Effector memory CD8-positive, alpha-beta T cell (primary cell): ENCODE measurements at regions not wholly inside any gene's neighbourhood (a gene's known extent, or its start where the extent isn't known, plus 50 kb on each side); places are given as distances from the start of the nearest gene placed in this dataset.
A peak's percentile ranks its signal among the peaks of the same experiment; 100 is the strongest.

ENCODE experiments used
- ATAC-seq: fragments of 150-1000 bp; cut with Tn5 transposase; replicated peaks from 2 replicates; pipeline ENCODE4 v1.10.0; 2021; ENCODE audit warnings: mild to moderate bottlenecking, moderate library complexity
- DNase-seq, 3 experiments: peaks; one replicate each; pipeline ENCODE4 v3.0.0; 2021
- H3K27ac Mint-ChIP-seq, 2 donors: one replicate each; pipeline ENCODE4 v1.8.0; 2022; ENCODE audit warnings: mild to moderate bottlenecking in 2 of 2, mixed read lengths in 2 of 2, moderate library complexity in 2 of 2
- H3K27me3 Mint-ChIP-seq, 2 donors: one replicate each; pipeline ENCODE4 v1.8.0; 2022; ENCODE audit warnings: mixed read lengths in 2 of 2
- H3K36me3 Mint-ChIP-seq: one replicate; pipeline ENCODE4 v1.8.0; 2022; ENCODE audit warnings: mild to moderate bottlenecking, moderate library complexity, mixed read lengths; ENCODE audit not compliant: insufficient read depth
- H3K4me1 Mint-ChIP-seq, 2 donors: one replicate each; pipeline ENCODE4 v1.8.0; 2022; ENCODE audit warnings: low read depth in 2 of 2, mixed read lengths in 2 of 2
- H3K4me3 Mint-ChIP-seq, 2 donors: one replicate each; pipeline ENCODE4 v1.8.0; 2022; ENCODE audit warnings: mild to moderate bottlenecking in 2 of 2, mixed read lengths in 2 of 2, moderate library complexity in 2 of 2
- H3K9me3 Mint-ChIP-seq, 2 donors: one replicate each; pipeline ENCODE4 v1.8.0; 2022; ENCODE audit warnings: mixed read lengths in 2 of 2

DNA sequence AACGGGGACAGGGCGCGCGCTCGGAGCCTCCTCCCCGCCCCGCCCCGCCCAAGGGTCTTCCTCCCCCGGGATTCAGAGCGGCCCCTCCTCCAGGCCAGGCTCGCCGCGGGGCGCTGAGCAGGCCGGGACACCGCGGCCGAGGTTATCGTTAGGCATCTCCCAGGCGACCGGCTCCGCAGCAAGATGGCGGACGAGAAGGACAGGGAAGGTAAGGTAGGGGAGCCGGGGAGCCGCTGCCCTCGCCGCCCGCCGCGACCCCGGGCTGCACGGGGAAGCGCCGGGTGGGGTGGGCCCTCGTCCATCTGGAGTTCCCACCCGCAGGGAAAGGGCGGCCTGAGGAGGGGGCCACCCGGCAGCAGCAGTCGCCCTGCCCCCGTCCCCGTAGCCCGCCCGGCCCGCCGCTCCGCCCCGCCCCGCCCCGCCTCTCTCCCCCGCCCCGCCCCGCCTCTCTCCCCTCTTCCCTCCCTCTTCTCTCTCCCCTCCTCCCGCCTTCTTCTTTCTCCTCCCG is 105.9 kb upstream of the HNRNPU start:
- Mint-ChIP-seq H3K4me1 (peaks cover 9 to 12% of the 10 kb centered on the region in 2 donors), H3K9me3 (no peaks in the 10 kb centered on the region), H3K4me3 (peak overlapping the region; percentile 95), H3K36me3 (peaks cover 38% of the 10 kb centered on the region), H3K27me3 (no peaks in the 10 kb centered on the region), H3K27ac (peak overlapping the region; percentile 100)
- DNase-seq (peak in 2 of 3 experiments; percentile 62 to 77), ATAC-seq (peak; percentile 35)

- ATAC-seq: peak; percentile 41
- DNase-seq: peak; percentile 65 to 75 (median 68)
- no peaks in the 10 kb centered on the region for H3K9me3 Mint-ChIP-seq
These were observed 105.3 kb upstream of the HNRNPU start for GRCh38 chr1:244969355-244970235.

DNA sequence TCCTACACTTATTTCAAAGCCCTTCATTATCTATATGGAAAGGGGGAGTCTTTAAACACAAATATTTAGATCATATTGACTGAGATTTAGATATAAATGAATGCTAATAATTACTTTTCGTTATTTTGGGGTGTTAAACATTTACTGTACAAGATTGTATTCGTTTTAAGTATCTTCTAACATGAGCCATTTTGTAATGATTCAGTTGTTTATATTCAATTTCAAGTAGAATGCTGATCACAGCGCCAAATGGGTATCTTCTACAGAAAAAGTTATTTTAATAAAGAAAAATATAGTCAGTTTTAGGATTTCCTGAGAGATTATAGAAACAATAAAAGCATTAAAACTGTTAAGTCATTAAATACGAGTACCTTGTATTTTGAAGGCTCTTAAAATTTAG is 104.5 kb upstream of the HNRNPU start:
- ATAC-seq (no peak), DNase-seq (no peak)
- peak overlapping the region; percentile 100 for H3K27ac Mint-ChIP-seq
- peak overlapping the region; percentile 95 for H3K4me3 Mint-ChIP-seq
- H3K4me1 Mint-ChIP-seq: peaks cover 12 to 15% of the 10 kb centered on the region in 2 donors
- no peaks in the 10 kb centered on the region for H3K9me3 Mint-ChIP-seq
- H3K36me3 Mint-ChIP-seq: peaks cover 38% of the 10 kb centered on the region
- no peaks in the 10 kb centered on the region for H3K27me3 Mint-ChIP-seq

More at GRCh38 chr1:244969355-244970235, 105.3 kb upstream of the HNRNPU start:
- Mint-ChIP-seq H3K4me3 (peak overlapping the region; percentile 95), H3K27ac (peak overlapping the region; percentile 100), H3K4me1 (peaks cover 9 to 12% of the 10 kb centered on the region in 2 donors), H3K36me3 (peaks cover 38% of the 10 kb centered on the region), H3K27me3 (no peaks in the 10 kb centered on the region)

DNA sequence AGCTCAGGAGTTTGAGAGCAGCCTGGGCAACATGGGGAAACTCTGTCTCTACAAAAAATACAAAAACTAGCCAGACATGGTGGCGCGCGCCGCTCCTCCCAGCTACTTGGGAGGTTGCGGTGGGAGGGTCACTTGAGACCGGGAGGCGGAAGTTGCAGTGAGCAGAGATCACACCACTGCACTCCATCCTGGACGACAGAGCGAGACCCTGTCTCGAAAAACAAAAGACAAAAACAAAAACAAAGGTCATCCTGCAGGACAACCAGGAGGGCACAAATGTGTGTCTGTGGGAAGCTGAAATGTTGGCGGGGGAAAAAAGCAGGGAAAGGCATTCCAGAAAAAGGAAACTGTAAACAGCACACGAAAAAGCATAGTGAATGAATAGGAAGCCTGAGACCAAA is 104.1 kb upstream of the HNRNPU start:
- Mint-ChIP-seq H3K27ac (peak overlapping the region; percentile 100), H3K27me3 (no peaks in the 10 kb centered on the region), H3K4me3 (peak overlapping the region in 1 of 2 donors; percentile 40), H3K36me3 (peaks cover 38% of the 10 kb centered on the region), H3K4me1 (peaks cover 16 to 20% of the 10 kb centered on the region in 2 donors), H3K9me3 (no peaks in the 10 kb centered on the region)
- ATAC-seq: no peak
- no peak for DNase-seq

DNA sequence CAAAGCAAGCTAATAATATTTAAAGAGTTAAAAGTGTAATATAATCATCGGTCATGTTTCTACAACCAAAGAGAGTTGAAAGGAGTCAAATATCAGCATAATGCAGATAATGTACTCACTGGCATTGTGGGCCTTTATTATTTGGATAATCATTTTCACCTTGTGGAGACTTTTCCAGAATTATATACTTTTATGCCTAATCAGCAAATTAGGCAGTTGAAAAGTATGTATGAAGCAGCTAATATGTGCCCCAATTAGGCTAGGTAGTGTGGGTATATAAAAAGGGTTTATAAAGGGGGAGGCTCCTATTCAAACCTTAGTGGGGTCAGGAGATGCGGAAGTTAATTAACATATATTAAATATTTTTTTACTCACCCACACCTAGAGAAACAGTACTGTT is 102.8 kb upstream of the HNRNPU start:
- no peak overlapping the region for H3K4me3 Mint-ChIP-seq
- peaks cover 17 to 18% of the 10 kb centered on the region in 2 donors for H3K4me1 Mint-ChIP-seq
- no peak for ATAC-seq
- H3K9me3 Mint-ChIP-seq: no peaks in the 10 kb centered on the region
- H3K27me3 Mint-ChIP-seq: no peaks in the 10 kb centered on the region
- peak overlapping the region in 1 of 2 donors; percentile 70 for H3K27ac Mint-ChIP-seq
- peaks cover 32% of the 10 kb centered on the region for H3K36me3 Mint-ChIP-seq
- no peak for DNase-seq

DNA sequence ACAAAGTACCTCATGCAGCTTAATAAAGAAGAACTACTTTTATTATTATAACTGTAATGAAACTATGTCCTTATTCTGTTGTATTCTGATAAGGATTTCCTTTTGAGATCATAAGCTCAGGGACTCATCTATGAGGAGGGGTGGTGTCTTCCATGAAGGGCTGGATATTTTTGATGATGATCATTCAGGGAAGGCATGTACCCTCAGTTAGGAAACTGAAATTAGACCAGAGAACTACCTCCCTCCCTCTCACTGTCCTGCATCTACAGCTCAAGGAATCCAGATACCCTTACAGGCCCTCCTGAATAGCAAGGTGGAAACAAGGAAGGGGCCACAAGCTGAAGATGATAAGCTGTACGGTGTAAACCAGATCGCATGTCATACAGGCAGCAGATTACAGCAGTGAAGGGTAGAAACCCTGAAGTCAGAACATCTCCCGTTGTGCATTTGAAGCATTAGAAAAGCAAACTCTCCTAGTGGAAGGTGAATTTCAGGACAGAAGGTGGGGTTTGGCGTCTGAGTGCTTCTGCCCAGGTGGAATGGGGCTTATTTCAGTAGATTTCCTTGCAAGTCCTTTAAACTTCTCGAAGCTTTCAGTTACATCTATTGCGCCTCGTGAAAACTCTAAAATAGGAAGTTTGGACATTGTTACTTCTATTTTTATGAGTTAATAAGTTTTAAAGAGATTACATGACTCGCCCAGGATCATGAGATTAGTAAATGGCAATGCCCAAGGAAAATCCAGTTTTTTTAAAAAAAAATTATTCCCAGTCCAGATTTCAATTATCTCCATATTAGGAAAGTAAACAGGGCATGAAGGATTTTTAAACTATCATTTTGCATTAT is 101.1 kb upstream of the HNRNPU start:
- H3K36me3 Mint-ChIP-seq: peaks cover 15% of the 10 kb centered on the region
- H3K4me1 Mint-ChIP-seq: peaks cover 15% of the 10 kb centered on the region in 2 donors
- ATAC-seq (no peak), DNase-seq (no peak)
- no peak overlapping the region for H3K4me3 Mint-ChIP-seq
- no peaks in the 10 kb centered on the region for H3K27me3 Mint-ChIP-seq
- H3K27ac Mint-ChIP-seq: peak overlapping the region in 1 of 2 donors; percentile 85
- H3K9me3 Mint-ChIP-seq: no peaks in the 10 kb centered on the region

DNA sequence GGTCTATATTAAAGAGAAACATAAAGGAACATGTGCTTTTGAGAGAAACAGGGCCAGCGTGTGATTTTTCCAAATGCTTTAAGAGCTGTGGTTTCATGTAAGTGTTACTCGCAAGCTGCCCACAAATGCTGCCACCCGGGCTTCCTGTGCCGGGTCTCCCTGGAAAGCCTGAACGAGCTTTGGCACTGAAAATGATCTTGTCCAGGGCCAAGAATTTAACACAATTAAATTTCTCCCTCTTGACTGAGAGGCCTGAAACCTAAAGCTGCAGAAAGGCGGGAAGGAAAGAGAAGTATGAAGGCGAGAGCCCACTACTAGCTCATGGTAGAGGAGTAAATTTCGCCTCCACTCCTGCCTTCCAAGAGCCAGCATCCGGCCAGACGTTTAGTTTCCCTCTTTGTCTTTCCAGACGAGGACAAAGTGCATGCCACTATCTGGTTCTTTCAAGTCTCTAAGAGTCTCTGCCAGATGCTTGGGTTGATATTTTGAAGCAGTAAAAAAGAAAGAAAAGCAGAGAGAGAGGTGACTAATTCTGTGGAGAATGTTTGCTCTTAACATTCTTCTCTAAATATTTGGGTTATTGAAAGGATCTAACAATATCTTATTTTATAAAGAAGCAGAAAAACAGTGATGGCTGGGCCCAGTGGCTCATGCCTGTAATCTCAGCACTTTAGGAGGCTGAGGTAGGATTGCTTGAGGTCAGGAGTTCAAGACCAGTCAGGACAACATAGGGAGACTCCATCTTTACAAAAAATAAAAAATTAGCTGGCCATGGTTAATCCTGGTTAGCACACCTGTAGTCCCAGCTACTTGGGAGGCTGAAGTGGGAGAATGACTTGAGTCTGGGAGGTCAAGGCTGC is 100.0 kb upstream of the HNRNPU start:
- H3K4me3 Mint-ChIP-seq: peak overlapping the region in 1 of 2 donors; percentile 54

GRCh38 chr1:244963231-244963826 is 99.0 kb upstream of the HNRNPU start:
- H3K27me3 Mint-ChIP-seq: no peaks in the 10 kb centered on the region
- DNase-seq (no peak), ATAC-seq (no peak)
- H3K4me3 Mint-ChIP-seq: peak overlapping the region; percentile 53 to 54
- no peaks in the 10 kb centered on the region for H3K36me3 Mint-ChIP-seq
- no peaks in the 10 kb centered on the region for H3K9me3 Mint-ChIP-seq
- H3K4me1 Mint-ChIP-seq: peaks cover 8% of the 10 kb centered on the region in 2 donors
- peak overlapping the region; percentile 72 to 85 for H3K27ac Mint-ChIP-seq

More for the DNA sequence above, 100.0 kb upstream of the HNRNPU start:
- DNase-seq: peak; percentile 6 to 13 (median 9)
- ATAC-seq: peak; percentile 79
- Mint-ChIP-seq H3K27me3 (no peaks in the 10 kb centered on the region), H3K4me1 (peaks cover 11% of the 10 kb centered on the region in 2 donors), H3K9me3 (no peaks in the 10 kb centered on the region), H3K36me3 (peaks cover 5% of the 10 kb centered on the region), H3K27ac (peak overlapping the region; percentile 72 to 85)

DNA sequence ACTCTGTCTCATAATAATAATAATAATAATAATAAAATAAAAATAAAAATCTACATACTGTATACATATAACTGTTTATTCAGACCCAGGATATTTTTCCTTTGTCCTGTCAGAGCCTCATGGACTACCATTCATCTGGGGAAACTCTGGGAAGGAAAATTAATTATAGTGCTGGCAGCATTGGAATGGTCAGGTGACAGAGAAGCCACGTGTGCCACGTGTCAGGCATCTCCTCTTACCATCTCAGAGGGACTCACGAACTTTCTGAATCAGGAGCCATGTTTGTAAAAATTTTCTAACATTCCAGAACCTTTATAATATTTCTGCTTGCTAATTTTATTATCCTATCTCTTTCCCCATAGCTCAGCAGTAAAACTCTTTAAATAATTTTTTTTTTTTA is 97.8 kb upstream of the HNRNPU start:
- no peaks in the 10 kb centered on the region for H3K36me3 Mint-ChIP-seq
- H3K4me3 Mint-ChIP-seq: no peak overlapping the region
- no peak for DNase-seq
- no peaks in the 10 kb centered on the region for H3K9me3 Mint-ChIP-seq
- no peak for ATAC-seq
- no peaks in the 10 kb centered on the region for H3K27me3 Mint-ChIP-seq
- peaks cover 8% of the 10 kb centered on the region in 2 donors for H3K4me1 Mint-ChIP-seq
- H3K27ac Mint-ChIP-seq: no peak overlapping the region

DNA sequence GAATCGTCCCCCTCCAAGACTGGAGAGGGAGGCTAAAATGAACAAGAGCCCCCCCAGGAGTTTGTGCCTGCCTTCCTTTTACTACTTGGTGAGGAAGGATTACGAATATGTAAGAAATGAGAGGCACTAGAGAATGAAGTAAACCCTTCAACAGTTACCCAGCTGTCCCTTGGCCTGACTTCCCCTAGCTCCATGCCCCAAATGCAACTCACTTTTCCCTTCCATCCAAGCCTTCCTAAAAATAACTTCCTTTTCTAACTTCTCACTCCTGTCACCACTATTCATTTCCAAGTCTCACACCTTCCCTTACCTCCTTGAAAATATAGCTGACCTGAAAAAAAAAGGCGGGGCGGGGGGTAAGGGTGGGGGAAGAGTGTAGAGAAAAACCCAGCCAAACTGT is 96.6 kb upstream of the HNRNPU start:
- DNase-seq (no peak), ATAC-seq (no peak)
- Mint-ChIP-seq H3K27me3 (no peaks in the 10 kb centered on the region), H3K4me1 (peaks cover 8% of the 10 kb centered on the region in 2 donors), H3K9me3 (no peaks in the 10 kb centered on the region), H3K4me3 (no peak overlapping the region), H3K36me3 (no peaks in the 10 kb centered on the region), H3K27ac (no peak overlapping the region)

- ATAC-seq: no peak
These were observed 94.2 kb upstream of the HNRNPU start for GRCh38 chr1:244958593-244958992.

GRCh38 chr1:244957525-244957924 is 93.2 kb upstream of the HNRNPU start:
- ATAC-seq: no peak

More at GRCh38 chr1:244958593-244958992, 94.2 kb upstream of the HNRNPU start:
- peaks cover 2% of the 10 kb centered on the region in 2 donors for H3K4me1 Mint-ChIP-seq
- peaks cover 0 to 8% of the 10 kb centered on the region in 2 donors for H3K27me3 Mint-ChIP-seq
- H3K9me3 Mint-ChIP-seq: no peaks in the 10 kb centered on the region
- H3K36me3 Mint-ChIP-seq: no peaks in the 10 kb centered on the region
- no peak for DNase-seq
- no peak overlapping the region for H3K27ac Mint-ChIP-seq
- no peak overlapping the region for H3K4me3 Mint-ChIP-seq

More at GRCh38 chr1:244957525-244957924, 93.2 kb upstream of the HNRNPU start:
- Mint-ChIP-seq H3K27ac (no peak overlapping the region), H3K27me3 (peaks cover 0 to 8% of the 10 kb centered on the region in 2 donors), H3K4me3 (no peak overlapping the region), H3K36me3 (no peaks in the 10 kb centered on the region), H3K4me1 (peaks cover 0 to 3% of the 10 kb centered on the region in 2 donors), H3K9me3 (no peaks in the 10 kb centered on the region)
- no peak for DNase-seq
